Stimulated activated naive CD8-positive, alpha-beta T cell treated with anti-CD3 and anti-CD28 coated beads, Interleukin-15, amount 100 ng/mL, for 72 hours (primary cell): ENCODE measurements at regions not wholly inside any gene's neighbourhood (a gene's known extent, or its start where the extent isn't known, plus 50 kb on each side); places are given as distances from the start of the nearest gene placed in this dataset.

Experiments
- ATAC-seq: fragments of 150-1000 bp; cut with Tn5 transposase; 2 replicates; pipeline ENCODE4 v1.10.0; 2021; ENCODE audit warnings: mild to moderate bottlenecking, moderate library complexity
- DNase-seq, 2 donors: peaks; one replicate each; pipeline ENCODE4 v3.0.0; 2021 to 2022
- H3K27ac Mint-ChIP-seq, 2 donors: one replicate each; pipeline ENCODE4 v1.8.0; 2022; ENCODE audit warnings: mild to moderate bottlenecking in 2 of 2, mixed read lengths in 2 of 2, moderate library complexity in 2 of 2
- H3K27me3 Mint-ChIP-seq: one replicate; pipeline ENCODE4 v1.8.0; 2022; ENCODE audit warnings: mixed read lengths
- H3K4me1 Mint-ChIP-seq: one replicate; pipeline ENCODE4 v1.8.0; 2022; ENCODE audit warnings: mild to moderate bottlenecking, mixed read lengths
- H3K4me3 Mint-ChIP-seq, 2 donors: one replicate each; pipeline ENCODE4 v1.8.0; 2022; ENCODE audit warnings: mild to moderate bottlenecking in 2 of 2, mixed read lengths in 2 of 2, moderate library complexity in 1 of 2
- H3K9me3 Mint-ChIP-seq, 2 donors: one replicate each; pipeline ENCODE4 v1.8.0; 2022; ENCODE audit warnings: mixed read lengths in 2 of 2

- Mint-ChIP-seq H3K4me1 (no peaks in the 10 kb centered on the region), H3K27ac (no peak overlapping the region), H3K27me3 (no peaks in the 10 kb centered on the region), H3K4me3 (no peak overlapping the region), H3K9me3 (peaks cover 10 to 31% of the 10 kb centered on the region in 2 donors)
- no peak for ATAC-seq
- no peak for DNase-seq
These were observed 651.6 kb upstream of the IGFBP3 start for GRCh38 chr7:46572691-46573090.

- H3K4me1 Mint-ChIP-seq: no peaks in the 10 kb centered on the region
These were observed 650.9 kb upstream of the IGFBP3 start for GRCh38 chr7:46571996-46572395.

GRCh38 chr7:46569133-46569465 is 648.0 kb upstream of the IGFBP3 start:
- Mint-ChIP-seq H3K27me3 (no peaks in the 10 kb centered on the region), H3K9me3 (peaks cover 7 to 19% of the 10 kb centered on the region in 2 donors), H3K4me1 (no peaks in the 10 kb centered on the region), H3K4me3 (no peak overlapping the region), H3K27ac (no peak overlapping the region)
- ATAC-seq (no peak), DNase-seq (no peak)

More at GRCh38 chr7:46571996-46572395, 650.9 kb upstream of the IGFBP3 start:
- no peak overlapping the region for H3K27ac Mint-ChIP-seq
- peaks cover 10 to 27% of the 10 kb centered on the region in 2 donors for H3K9me3 Mint-ChIP-seq
- DNase-seq (no peak), ATAC-seq (no peak)
- H3K27me3 Mint-ChIP-seq: no peaks in the 10 kb centered on the region
- H3K4me3 Mint-ChIP-seq: no peak overlapping the region

GRCh38 chr7:46568420-46569132 is 647.5 kb upstream of the IGFBP3 start:
- Mint-ChIP-seq H3K4me3 (no peak overlapping the region), H3K9me3 (peaks cover 2 to 14% of the 10 kb centered on the region in 2 donors), H3K27ac (no peak overlapping the region), H3K27me3 (no peaks in the 10 kb centered on the region), H3K4me1 (no peaks in the 10 kb centered on the region)
- no peak for ATAC-seq
- DNase-seq: no peak

GRCh38 chr7:46567858-46568257 is 646.8 kb upstream of the IGFBP3 start:
- Mint-ChIP-seq H3K27ac (no peak overlapping the region), H3K4me1 (no peaks in the 10 kb centered on the region), H3K9me3 (peaks cover 0 to 8% of the 10 kb centered on the region in 2 donors), H3K27me3 (no peaks in the 10 kb centered on the region), H3K4me3 (no peak overlapping the region)
- ATAC-seq (no peak), DNase-seq (no peak)

GRCh38 chr7:46566097-46566774 is 645.2 kb upstream of the IGFBP3 start:
- no peaks in the 10 kb centered on the region for H3K27me3 Mint-ChIP-seq
- H3K27ac Mint-ChIP-seq: no peak overlapping the region
- H3K9me3 Mint-ChIP-seq: peaks cover 0 to 2% of the 10 kb centered on the region in 2 donors
- ATAC-seq (no peak), DNase-seq (no peak)
- H3K4me3 Mint-ChIP-seq: no peak overlapping the region
- no peaks in the 10 kb centered on the region for H3K4me1 Mint-ChIP-seq

GRCh38 chr7:46565253-46566096 is 644.4 kb upstream of the IGFBP3 start:
- Mint-ChIP-seq H3K27me3 (no peaks in the 10 kb centered on the region), H3K9me3 (peaks cover 3 to 6% of the 10 kb centered on the region in 2 donors), H3K27ac (no peak overlapping the region), H3K4me3 (no peak overlapping the region), H3K4me1 (no peaks in the 10 kb centered on the region)
- DNase-seq (no peak), ATAC-seq (no peak)

- Mint-ChIP-seq H3K4me3 (no peak overlapping the region), H3K4me1 (no peaks in the 10 kb centered on the region), H3K9me3 (peaks cover 9 to 17% of the 10 kb centered on the region in 2 donors), H3K27me3 (no peaks in the 10 kb centered on the region), H3K27ac (no peak overlapping the region)
- no peak for ATAC-seq
- DNase-seq: no peak
These were observed 638.2 kb upstream of the IGFBP3 start for GRCh38 chr7:46559194-46559832.

- Mint-ChIP-seq H3K9me3 (peaks cover 9 to 17% of the 10 kb centered on the region in 2 donors), H3K27ac (no peak overlapping the region), H3K4me3 (no peak overlapping the region), H3K4me1 (no peaks in the 10 kb centered on the region), H3K27me3 (no peaks in the 10 kb centered on the region)
- ATAC-seq (no peak), DNase-seq (no peak)
These were observed 637.6 kb upstream of the IGFBP3 start for GRCh38 chr7:46558482-46559193.

GRCh38 chr7:46557781-46558180 is 636.7 kb upstream of the IGFBP3 start:
- no peak overlapping the region for H3K4me3 Mint-ChIP-seq
- DNase-seq (no peak), ATAC-seq (no peak)
- no peaks in the 10 kb centered on the region for H3K4me1 Mint-ChIP-seq
- no peak overlapping the region for H3K27ac Mint-ChIP-seq
- peaks cover 9 to 17% of the 10 kb centered on the region in 2 donors for H3K9me3 Mint-ChIP-seq
- H3K27me3 Mint-ChIP-seq: no peaks in the 10 kb centered on the region

- DNase-seq: no peak
- H3K4me3 Mint-ChIP-seq: no peak overlapping the region
- H3K27me3 Mint-ChIP-seq: no peaks in the 10 kb centered on the region
- no peak for ATAC-seq
- peaks cover 9 to 17% of the 10 kb centered on the region in 2 donors for H3K9me3 Mint-ChIP-seq
- H3K27ac Mint-ChIP-seq: no peak overlapping the region
- H3K4me1 Mint-ChIP-seq: no peaks in the 10 kb centered on the region
These were observed 636.2 kb upstream of the IGFBP3 start for GRCh38 chr7:46557295-46557711.

GRCh38 chr7:46554688-46555422 is 633.8 kb upstream of the IGFBP3 start:
- Mint-ChIP-seq H3K4me3 (no peak overlapping the region), H3K27me3 (no peaks in the 10 kb centered on the region), H3K27ac (no peak overlapping the region), H3K4me1 (no peaks in the 10 kb centered on the region), H3K9me3 (peaks cover 0 to 7% of the 10 kb centered on the region in 2 donors)
- ATAC-seq (no peak), DNase-seq (no peak)

GRCh38 chr7:46551603-46552002 is 630.5 kb upstream of the IGFBP3 start:
- Mint-ChIP-seq H3K4me3 (no peak overlapping the region), H3K27ac (no peak overlapping the region), H3K4me1 (no peaks in the 10 kb centered on the region), H3K9me3 (no peaks in the 10 kb centered on the region), H3K27me3 (no peaks in the 10 kb centered on the region)
- DNase-seq: no peak
- no peak for ATAC-seq

- Mint-ChIP-seq H3K27ac (no peak overlapping the region), H3K9me3 (no peaks in the 10 kb centered on the region), H3K4me3 (no peak overlapping the region), H3K27me3 (no peaks in the 10 kb centered on the region), H3K4me1 (no peaks in the 10 kb centered on the region)
- DNase-seq: no peak
- no peak for ATAC-seq
These were observed 629.8 kb upstream of the IGFBP3 start for GRCh38 chr7:46550864-46551263.
